GM13977 (cell line): ENCODE measurements at regions not wholly inside any gene's neighbourhood (a gene's known extent, or its start where the extent isn't known, plus 50 kb on each side); places are given as distances from the start of the nearest gene placed in this dataset.

Source experiments
- DNase-seq: peaks from one replicate; pipeline ENCODE4 v3.0.0; 2012; ENCODE audit warnings: low spot score
- in situ Hi-C: fragments of 300-500 bp; cut with MboI; formaldehyde crosslinking; loops from one replicate; pipeline ENCODE4 v1.12.0; 2022; ENCODE audit warnings: low sequenced_read_pairs, low pct_unique_long_range_greater_than_20kb, mixed read lengths, inconsistent platforms; ENCODE audit not compliant: unreplicated experiment
- TF ChIP-seq, protein P1 (sequence below): IDR thresholded peaks from 2 replicates; pipeline ENCODE4 v1.5.1; 2012; ENCODE audit warnings: mild to moderate bottlenecking, control low read depth; ENCODE audit not compliant: insufficient read depth; ENCODE audit errors: extremely low read depth, missing control alignments

DNA sequence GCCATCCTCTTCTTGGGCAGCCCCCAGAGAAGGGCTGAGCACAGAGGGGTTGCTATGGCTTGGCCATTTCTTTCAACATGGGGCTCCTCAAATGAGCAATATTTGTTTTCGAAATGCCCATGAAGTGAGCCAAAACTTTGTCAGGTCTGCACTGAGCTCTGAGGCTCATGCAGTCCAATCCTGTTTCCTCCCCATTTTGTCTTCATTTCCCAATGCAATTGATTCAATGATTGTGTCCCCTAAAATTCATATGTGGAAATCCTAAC, 60.6 kb upstream of the CD44 start:
- in situ Hi-C loops, result no loop called here
- DNase-seq, result no peak
- TF ChIP-seq, protein P1, sequence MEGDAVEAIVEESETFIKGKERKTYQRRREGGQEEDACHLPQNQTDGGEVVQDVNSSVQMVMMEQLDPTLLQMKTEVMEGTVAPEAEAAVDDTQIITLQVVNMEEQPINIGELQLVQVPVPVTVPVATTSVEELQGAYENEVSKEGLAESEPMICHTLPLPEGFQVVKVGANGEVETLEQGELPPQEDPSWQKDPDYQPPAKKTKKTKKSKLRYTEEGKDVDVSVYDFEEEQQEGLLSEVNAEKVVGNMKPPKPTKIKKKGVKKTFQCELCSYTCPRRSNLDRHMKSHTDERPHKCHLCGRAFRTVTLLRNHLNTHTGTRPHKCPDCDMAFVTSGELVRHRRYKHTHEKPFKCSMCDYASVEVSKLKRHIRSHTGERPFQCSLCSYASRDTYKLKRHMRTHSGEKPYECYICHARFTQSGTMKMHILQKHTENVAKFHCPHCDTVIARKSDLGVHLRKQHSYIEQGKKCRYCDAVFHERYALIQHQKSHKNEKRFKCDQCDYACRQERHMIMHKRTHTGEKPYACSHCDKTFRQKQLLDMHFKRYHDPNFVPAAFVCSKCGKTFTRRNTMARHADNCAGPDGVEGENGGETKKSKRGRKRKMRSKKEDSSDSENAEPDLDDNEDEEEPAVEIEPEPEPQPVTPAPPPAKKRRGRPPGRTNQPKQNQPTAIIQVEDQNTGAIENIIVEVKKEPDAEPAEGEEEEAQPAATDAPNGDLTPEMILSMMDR, result no peak

DNA sequence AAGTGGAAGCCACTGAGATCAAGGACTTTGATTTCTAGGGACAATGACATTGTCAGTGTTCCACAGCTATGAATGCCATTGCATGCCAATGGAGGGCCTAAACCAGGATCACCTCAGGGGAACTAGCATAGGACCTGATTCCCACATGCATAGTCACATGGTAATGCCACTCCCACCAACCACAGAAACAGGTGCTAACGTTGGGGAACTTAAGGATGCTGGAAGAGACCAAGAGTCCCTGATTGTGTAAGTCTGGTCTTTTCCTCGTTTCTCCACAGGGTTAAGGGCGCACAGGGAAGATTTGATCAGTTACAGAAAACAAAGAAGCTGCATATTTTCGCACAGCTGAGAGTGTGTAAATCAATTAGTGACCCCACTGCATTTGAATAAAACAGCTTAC, 59.4 kb upstream of the CD44 start:
- in situ Hi-C loops, result no loop called here
- DNase-seq, result no peak
- TF ChIP-seq, protein P1, result no peak

DNA sequence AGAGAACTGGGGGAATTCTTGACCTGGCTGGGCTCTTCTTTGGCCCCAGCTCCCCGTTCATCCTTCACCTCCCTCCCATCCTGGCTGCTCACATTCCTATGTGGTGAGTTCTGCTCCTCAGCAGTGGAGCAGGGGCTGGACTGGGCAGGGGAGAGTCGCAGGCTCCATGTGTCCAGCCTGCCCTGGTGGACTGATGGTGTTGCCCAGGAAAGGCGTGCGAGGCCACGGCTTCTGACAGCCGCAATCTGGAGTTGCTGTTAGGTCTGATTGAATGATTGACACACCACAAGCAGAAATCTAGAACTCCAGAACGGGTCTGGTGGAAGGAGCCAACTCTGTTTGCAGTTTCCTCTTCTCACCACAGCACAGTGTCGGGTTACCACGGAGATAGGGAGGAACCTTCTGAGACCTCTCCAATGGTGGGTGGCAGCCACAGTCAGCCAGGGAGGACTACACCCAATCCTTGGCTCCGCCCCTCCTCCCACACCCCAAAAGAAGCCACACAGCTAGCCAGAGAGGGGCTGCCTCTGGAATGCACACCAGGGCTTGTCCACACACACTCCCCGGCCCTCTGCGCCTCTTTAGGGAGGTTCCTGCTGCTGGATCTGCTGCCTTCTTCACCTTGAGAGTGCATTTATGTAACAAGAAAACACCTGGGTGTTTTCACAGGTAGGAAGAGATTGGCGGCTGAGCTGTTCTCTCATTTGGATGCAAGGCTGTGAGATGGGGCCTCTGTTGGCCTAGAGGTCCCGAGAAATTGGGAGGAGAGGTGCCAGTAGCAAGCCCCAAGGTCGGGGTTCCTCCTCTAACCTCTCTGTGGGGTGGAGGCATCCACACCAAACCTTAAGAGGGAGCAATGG, 56.4 kb upstream of the CD44 start:
- TF ChIP-seq, protein P1, result peak; percentile 4
- in situ Hi-C loops, result no loop called here
- peak; percentile 77 for DNase-seq

DNA sequence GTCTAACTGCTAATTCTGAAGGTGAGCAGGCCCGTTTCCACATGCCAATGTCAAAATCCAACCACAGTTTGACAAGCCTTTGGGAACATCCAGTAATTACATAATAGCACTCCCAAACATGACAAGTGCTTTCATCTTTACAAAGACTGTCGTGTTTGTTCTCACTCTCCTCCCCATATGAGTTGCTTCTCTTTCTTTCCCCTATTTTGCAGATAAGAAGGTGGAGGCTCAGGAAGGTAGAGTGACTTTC, 55.9 kb upstream of the CD44 start:
- in situ Hi-C loops, result no loop called here
- no peak for DNase-seq
- TF ChIP-seq, protein P1, result no peak

DNA sequence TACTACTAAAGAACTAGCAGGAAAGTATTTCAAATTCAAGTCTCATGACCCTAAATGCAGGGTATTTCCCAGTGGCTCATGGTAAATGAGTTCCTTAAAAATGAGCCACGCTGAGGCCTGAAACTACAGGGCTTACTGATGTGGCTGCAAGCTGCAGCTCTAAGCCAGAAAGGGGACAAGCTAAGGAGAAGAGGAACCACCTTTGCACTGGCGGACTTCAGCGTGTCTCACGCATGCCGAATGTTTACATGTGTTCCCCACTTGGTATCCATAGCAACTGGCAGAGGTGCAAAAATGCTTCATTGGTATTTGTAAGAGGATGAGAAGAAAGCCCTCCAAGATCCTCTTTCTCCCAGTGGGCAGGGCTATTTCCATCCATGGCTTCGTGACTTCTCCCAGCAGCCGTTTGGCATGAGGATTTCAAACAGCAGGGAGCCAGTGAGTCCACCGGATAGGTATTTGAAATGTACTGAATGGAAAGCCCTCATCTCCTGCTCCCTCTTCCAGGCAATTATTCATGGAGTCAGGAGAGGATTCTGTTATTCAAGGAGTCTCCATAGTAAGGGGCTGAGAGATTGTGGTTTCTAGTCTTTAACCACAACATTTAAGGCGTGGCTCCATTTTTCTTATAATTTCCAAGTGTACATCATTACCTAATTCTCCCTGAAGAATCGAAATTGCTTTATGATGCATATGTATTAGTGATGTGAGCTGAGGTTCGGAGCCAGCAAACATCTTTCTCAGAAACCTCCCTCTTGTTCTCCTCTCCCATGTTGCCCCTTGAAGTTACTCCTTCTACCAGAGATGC, 55.3 kb upstream of the CD44 start:
- in situ Hi-C loops, result no loop called here
- TF ChIP-seq, protein P1, result no peak
- DNase-seq, result peak; percentile 73

DNA sequence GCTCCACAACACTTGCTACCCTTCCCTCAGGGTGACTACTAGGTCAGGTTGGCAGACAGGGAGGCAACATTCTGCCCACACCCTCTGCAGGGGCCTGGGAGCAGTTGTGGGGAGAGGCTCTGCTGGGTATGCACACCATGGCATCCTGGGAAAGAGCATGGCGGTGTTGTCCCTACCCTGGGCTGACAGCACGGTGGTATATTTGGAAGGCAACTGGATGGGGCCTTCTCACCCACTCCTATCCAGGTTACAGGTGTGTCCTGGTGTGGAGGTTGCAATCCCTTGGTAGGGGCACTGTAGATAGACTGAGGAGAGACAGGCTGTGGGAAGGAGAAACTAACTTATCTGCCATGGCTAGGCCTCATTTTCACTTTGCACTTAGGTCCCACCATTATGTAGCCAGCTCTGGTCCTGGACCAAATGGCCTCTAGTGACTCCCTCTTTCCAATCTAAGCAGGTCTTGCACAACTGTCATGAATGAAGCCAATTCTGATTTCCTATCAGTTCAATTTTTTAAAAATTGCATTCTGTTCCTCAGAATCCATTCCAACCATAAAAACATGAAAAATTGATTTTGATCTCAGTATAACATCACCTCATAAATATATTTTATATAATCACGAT, 54.0 kb upstream of the CD44 start:
- DNase-seq, result no peak
- in situ Hi-C loops, result no loop called here
- TF ChIP-seq, protein P1, result no peak
